B cell (primary cell): ENCODE measurements at regions not wholly inside any gene's neighbourhood (a gene's known extent, or its start where the extent isn't known, plus 50 kb on each side); places are given as distances from the start of the nearest gene placed in this dataset.

Source experiments
- CTCF ChIP-seq: fragments of 200-600 bp; IDR thresholded peaks from one replicate; pipeline ENCODE4 v1.8.0; 2022; ENCODE audit warnings: antibody characterized with exemption, mild to moderate bottlenecking
- EZH2 ChIP-seq: IDR thresholded peaks from 2 replicates; pipeline ENCODE4 v1.6.1; 2012; ENCODE audit warnings: borderline replicate concordance, low read depth, mild to moderate bottlenecking, moderate library complexity, low read length; ENCODE audit not compliant: insufficient read depth, poor library complexity, severe bottlenecking

GRCh38 chr1:187047298-187047697 is 218.5 kb downstream of the PLA2G4A start:
- TF ChIP-seq CTCF (no peak), EZH2 (no peak)
